ENCODE measurements at regions not wholly inside any gene's neighbourhood (a gene's known extent, or its start where the extent isn't known, plus 50 kb on each side); places are given as distances from the start of the nearest gene placed in this dataset.
"Not testable (repeated sequence)": the region's sequence is repeated elsewhere in the genome, so short reads cannot be mapped to it uniquely, and the experiment has no call there.

DNA sequence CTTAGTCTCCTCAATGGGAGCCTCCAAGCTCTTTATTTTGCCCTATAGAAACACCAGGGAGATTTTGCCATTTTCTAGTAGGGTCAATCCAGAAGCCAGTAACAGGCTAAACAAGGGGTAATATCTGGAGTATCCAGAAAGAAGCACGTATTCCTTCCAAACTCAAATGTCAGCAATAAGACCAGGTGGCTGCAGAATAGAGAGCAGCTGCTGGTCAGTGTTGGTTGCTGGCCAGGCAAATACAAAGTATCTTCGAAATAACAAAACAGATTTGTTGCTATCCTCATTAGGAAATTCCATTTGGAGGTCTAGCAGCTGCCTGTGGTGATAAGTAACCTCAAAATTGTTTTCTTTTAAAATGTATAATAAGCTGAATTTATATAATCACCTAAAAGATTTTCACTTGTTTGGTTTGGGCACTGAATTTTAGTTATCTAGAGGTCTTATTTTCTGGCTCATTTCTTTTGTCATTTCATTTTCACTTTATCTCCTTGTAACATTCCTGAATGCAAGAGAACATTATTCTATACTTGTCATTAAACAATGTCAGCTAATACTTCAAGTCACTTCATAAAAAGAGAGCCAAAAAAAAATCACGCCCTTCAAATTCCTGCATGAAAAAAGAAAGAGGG, 320.6 kb downstream of the DTHD1 start:
- DNase-seq (ENCODE audit: low spot score): no peak

DNA sequence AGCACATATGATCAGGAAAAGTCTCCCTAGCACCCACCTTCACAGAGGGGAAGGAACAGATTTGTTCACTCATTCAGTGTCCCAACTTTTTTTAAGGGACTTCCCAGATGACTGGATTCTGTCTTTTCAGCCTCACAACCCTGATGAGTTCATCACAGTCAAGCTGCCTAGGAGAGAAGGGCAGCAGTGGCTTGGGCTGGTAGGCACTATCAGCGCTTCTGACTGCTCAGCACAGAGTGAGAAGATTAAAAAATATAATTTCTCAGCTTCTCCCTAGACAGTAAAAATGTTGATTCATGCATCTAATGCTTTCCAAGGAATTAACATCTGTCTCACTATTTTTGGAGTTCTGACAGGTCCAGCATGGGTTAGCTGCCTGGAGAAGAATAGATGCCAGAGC, 328.2 kb downstream of the DTHD1 start:
- no peak for DNase-seq (ENCODE audit: low spot score)

DNA sequence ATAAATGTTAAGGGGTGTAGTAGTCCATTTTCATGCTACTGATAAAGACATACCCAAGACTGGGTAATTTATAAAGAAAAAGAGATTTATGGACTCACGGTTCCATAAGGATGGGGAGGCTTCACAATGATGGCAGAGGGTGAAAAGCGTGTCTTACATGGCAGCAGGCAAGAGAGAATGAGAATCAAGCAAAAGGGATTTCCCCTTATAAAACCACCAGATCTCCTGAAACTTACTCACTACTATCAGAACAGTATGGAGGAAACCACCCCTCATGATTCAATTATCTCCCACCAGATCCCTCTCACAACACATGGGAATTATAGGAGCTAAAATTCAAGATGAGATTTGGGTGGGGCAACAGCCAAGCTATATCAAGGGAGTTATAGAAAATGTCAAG, 329.2 kb downstream of the DTHD1 start:
- no peak for DNase-seq (ENCODE audit: low spot score)

DNA sequence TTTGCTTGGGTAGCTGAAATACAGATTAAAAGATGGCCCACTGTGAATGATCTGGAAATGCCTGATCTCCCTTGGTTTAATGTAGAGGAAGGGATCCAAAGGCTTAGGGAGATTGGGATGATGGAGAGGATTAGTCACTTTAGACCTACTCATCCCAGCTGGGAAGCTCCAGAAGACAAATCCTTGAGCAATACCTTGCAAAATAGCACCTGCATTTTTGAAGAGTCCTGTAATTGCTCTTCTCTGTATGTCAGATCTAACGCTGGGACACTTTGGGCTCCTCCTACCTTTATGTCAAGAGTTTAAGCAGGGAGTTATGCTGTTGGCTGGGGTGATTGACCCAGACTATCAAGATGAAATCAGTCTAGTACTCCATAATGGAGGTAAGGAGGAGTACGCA, 331.7 kb downstream of the DTHD1 start:
- not testable (repeated sequence) for DNase-seq (ENCODE audit: low spot score)

DNA sequence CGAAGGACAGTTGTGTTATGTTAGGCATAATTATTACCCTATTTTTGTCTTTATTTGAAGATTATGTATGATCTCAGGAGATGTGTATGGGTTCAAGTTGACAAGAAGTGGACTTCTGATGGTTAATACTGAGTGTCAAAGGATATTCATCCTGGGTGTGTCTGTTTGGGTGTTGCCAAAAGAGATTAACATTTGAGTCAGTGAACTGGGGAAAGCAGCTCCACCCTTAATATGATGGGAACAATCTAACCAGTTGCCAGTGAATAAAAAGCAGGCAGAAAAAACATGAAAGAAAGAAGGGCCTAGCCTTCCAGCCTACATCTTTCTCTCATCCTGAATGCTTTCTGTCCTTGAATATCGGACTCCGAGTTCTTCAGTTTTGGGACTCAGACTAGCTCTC, 332.6 kb downstream of the DTHD1 start:
- no peak for DNase-seq (ENCODE audit: low spot score)

DNA sequence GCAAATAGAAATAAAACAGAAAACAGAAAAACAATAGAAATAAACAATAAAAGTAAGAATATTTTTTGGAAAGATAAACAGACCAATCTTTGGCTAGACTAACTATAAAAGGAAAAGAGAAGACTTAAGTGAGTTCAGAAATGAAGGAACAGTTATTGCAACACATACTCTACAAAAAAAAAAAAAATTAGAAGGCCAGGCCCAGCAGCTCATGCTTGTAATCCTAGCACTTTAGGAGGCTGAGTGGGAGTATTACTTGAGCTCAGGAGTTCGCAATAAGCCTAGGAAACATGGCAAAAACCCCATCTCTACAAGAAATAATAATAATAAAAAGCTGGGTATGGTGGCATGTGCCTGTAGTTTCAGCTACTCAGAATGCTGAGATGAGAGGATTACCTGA, 336.7 kb downstream of the DTHD1 start:
- no peak for DNase-seq (ENCODE audit: low spot score)

DNA sequence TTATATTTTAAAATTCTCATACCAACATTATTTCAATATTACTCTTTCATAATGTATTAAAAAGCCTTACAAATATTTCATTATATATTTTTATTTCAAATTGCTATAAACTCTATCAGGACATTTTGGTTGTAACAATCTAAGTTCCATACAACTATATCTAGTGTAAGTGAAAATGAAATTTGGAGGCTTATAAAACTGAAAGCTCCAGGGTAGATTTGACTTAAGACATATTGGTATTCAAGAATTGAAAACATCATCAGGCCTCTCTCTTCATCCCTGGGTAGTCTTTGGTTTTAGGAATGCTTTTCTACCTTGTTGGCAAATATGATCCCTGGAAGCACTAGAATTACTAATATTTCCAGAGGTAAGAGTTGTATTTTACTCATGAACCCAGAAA, 342.6 kb downstream of the DTHD1 start:
- DNase-seq (ENCODE audit: low spot score): no peak

DNA sequence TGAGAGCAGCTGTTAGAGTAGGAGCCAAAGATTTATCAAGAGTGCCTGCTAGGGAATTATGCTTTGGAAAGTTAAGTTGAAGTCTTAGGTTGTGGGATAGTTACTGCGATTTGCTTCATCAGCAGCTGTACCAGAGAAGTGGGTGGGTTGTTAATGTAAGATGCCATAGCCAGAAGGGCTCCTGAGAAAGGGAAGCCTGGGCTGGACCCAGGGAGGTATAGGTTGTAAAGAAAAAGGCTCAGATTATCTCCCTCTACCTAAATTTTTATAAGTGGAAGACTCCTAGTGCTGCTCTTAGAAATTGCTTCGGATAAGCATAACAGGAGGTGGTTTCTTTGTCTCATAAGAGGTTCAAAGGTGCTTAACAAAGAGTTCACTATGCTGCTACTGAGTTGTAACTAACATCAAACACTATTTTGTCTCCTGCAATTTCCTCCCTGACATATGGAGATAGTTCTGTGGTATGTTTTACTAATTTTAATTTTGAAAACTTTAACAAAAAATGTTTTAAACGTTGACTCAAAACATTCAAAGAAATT, 356.9 kb downstream of the DTHD1 start:
- DNase-seq (ENCODE audit: low spot score): no peak

DNA sequence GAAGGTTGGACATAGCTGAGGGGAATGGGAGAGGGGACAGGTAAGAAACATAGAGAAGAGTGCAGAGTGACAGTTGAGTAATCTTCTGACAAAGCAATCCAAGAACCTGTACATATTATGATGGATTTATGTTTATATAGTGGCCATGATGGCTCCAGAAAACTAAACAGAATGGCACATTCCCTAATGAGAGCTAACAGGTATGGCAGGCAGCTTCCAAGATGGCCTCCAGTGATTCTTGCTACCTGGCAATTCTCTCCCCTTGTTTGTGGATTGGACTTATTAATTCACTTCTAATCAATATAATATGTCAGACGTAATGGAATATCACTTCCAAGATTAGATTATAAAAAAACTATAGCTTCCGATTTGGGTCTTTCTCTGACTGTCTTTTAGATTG, 359.5 kb downstream of the DTHD1 start:
- no peak for DNase-seq (ENCODE audit: low spot score)

DNA sequence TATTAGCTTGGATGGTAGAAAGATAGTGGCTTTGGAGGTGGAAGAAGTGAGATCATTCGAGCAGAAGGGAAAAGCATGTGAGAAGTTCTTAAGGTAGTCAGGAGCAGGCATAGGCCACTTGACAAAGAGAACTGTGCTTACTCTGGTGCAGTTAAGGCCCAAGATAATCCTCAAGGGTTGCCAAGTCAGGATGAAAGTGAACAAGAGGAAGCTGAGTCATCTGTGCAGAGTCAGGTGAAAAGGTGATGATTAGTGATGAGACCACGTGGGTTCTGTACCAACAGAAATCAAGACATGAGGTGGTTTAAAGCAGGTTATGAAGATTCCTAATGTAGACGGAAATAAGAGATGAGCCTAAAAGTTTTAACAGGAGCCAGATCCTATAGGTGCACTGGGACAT, 369.8 kb downstream of the DTHD1 start:
- no peak for DNase-seq (ENCODE audit: low spot score)

DNA sequence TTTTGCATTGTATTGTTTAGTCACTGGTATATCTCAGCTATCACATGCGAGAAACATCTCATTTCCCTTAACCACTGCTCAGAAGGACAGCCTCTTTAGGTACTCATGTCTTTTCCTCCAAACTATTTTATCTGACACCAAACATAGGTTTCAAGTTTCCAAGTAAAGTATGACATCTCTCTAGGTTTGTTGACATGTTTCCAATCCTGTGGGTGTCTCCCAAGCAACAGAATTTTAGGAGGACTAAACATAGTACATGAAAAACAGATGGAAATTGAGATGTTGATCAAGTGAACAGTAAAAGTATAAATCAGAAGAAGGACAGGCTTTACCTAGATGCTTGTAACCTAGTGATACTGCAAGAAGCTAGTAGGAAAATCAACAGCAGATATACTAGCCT, 371.4 kb downstream of the DTHD1 start:
- DNase-seq (ENCODE audit: low spot score): no peak

DNA sequence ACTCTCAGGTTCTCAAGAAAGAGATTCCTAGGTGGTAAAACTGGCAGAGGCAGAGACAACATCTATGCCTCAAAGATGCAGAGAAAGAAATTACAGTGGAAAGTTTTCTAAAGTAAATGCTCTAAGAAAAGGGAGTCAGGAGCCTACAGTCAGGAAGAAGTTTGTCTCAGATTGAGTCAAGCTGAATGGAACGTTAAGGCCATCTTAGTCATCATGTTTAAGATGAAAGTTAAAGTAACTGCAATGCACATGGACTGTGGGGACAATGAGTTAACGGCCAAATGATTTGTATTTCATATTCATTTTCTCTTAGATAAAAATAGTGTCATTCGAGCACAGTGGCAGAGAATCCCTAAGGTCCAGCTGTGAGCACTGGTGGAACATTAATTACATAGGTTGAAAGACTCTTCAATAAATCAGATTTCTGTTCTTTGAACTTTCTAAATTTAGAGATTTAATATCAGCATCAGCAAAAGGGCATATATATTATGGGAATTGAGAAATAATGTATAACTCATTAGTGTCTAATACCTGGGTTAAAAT, 384.6 kb downstream of the DTHD1 start:
- no peak for DNase-seq (ENCODE audit: low spot score)

DNA sequence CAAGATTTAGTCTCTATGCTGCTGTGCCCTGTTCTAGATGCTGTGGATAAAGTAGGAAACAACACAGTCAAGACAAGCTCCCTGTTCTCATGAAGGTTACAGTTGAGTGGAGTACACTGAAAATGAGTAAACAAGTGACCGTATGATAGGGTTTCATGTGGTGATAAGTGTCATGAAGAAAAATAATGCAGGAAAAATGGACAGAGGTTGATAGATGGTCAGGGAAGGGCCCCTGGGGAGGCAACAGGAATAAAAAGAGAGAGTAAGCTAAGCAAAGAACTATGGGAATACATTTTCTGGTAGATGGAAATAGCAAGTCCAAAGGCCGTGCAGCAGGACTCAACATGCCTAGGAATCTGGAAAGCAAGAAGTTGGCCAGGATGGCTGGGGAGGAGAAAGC, 394.0 kb downstream of the DTHD1 start:
- no peak for DNase-seq (ENCODE audit: low spot score)

DNA sequence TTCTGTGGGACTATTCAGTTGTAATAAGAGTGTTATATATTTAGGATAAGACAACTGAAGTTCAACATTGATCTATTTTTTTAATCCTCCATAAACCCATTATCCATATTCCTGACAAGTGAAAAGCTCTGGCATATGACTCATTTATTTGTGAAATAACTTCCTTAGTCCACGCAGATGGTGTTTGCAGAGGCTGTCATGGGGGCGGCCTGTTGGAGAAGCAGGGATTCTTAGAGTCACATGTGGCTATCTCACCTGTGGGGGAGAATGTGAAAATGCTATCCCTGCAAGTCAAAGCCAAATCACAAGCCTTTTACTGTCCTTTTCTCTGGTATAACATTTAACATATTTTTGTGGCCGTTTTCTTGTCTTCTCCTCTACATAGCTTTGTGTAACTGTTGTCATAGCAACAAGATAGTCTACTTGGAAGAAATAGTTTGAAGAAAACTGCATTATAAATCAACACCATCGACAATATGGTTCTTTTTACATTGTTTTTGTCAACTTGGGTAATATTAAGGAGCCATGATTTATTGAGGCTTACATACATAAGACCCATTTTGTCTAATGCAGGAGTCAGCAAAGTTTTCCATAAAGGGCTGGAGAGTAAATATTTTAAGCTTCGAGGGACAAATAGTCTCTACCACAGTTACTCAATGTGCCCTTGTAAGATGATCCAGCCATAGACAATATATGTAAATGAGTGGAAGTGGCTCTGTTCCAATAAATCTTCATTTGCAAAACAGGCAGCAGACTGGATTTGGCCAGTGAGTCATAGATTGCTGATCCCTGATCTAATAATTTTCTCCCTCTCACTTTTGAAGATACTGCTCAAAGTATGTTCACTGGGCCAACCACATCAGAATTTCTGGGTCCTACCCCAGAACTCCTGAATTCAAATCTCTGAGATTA, 395.0 kb downstream of the DTHD1 start:
- no peak for DNase-seq (ENCODE audit: low spot score)

DNA sequence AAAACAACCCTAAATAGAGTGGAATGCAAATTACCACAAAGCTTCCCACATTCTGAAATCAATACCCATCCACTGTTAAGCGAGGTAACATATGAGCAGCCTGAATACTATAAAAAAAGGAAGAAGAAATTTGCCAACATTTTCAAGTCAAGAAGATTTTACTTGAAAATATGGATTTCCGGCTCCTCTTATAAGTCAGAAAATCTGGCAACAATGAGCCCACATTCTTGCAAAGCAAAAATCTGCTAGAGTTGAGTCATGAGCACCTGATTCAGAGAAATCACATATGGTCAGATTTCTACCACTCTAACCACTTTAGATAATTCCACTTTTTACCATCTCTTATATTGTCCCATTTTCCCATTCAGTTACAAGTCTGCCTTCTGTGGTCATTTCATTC, 395.7 kb downstream of the DTHD1 start:
- DNase-seq (ENCODE audit: low spot score): no peak

DNA sequence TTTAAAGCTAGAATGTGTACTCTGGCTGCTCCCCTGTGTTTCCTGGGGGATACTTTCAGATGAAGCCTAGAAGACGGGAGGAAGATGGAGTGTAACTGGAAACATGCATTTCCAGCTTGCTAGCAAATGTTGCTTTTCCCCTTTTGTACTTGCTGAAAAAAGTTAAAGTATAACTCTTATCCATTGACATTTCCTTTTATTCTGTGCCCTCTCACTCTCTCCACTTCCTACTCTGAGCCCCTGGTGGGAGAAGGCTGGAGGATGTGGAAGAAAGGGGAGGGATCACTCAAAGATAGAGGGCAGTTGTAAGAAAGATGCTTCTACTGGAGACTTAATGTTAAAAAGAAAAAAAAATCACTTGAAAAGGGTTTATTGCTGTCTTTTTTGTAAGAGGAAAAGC, 396.5 kb downstream of the DTHD1 start:
- DNase-seq (ENCODE audit: low spot score): no peak

DNA sequence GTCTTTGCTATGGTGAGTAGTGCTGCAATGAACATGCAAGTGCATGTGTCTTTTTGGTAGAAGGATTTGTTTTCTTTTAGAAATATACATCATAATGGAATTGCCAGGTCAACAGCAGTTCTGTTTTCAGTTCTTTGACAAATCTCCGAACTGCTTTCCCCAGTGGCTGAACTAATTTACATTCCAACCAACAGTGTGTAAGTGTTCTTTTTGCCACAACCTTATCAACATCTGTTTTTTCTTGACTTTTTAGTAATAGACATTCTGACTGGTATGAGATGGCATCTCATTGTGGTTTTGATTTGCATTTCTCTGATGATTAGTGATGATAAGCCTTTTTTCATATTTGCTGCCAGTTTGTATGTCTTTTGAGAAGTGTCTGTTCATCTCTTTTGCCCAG, 406.3 kb downstream of the DTHD1 start:
- no peak for DNase-seq (ENCODE audit: low spot score)

DNA sequence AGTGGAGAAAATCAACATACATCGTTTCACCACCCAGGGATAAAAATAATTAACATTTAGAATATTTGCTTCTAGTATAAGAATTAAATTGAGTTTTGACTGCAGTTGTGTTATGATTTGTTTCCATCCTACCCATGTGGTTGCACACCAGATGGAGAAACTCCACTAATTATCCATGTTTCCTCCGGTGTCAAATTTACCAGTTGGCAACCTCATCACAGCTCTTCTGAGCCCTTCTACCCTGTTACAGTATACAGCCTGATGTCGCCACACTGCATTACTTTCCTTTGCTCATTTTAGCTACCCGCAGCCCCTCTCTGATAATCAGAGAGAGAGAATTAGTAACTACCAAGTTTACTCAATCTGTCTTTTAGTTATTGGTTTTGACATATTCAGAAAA, 411.2 kb downstream of the DTHD1 start:
- no peak for DNase-seq (ENCODE audit: low spot score)

DNA sequence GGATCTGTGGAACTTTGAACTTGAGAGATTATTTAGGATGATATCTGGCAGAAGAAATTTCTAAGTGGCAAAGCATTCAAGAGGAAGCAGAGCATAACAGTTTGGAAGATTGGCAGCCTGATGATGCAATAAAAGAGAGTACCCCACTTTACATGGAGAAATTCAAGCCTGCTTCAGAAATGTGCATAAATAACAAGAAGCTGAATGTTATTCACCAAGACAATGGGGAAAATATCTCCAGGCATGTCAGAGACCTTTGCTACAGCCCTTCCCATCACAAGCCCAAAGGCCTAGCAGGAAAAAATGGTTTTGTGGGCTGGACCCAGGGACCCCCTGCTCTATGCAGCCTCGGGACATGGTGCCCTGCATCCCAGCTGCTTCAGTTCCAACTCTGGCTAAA, 420.8 kb downstream of the DTHD1 start:
- DNase-seq (ENCODE audit: low spot score): no peak

DNA sequence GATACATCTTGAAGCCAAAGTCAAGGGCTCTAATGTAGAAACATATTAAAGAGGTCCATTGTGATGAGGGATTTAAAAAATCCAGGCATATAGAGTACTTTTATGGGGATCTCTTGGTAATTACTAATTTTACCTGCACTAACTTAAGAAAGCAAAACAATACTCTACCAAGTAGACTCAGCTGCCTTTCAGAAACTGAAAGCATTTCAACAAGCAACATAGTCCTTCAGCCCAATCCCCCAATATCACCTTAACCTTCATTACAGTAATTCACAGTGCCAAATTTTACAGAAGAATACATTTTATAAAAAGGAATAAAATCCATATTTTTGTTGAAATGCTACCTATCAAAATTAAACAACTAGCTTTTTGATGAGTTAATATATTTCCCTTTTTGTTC, 422.9 kb downstream of the DTHD1 start:
- DNase-seq (ENCODE audit: low spot score): no peak

DNA sequence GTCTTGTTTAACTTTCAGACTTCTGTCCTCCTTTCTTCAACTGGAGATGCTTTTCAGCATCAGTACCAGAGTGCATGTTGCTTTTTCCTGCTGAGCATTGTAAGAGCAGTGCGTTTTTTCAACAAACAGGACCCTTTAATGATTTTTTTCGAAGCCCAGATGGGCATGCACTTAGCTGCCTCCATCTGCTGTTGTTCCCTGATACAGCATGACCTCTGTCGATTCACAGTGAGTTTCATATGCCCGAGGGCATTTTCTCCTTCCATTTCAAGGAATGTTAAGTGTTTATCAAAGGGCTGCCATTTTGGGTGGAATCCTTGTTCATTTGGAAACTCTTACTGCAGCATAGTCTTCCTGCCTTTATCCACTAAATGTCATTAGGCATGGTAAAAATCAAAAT, 428.6 kb downstream of the DTHD1 start:
- no peak for DNase-seq (ENCODE audit: low spot score)

DNA sequence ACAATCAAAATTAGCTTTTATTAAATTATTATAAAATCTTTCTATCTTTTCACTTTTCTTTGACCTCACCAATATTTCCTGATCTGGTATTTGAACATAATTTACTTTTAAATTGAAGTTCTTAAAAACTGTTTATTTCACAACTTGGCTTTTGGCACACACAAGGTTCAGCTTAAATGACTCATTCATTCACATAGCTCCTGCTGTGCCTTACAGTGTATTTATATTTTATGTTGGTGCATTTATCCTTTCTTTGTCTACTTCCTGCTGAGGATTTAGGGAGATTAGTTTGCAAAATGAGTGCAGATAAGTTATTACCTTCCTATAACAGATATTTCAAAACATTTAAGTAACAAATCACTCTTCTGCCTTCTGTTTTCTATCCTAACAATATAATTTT, 430.6 kb downstream of the DTHD1 start:
- no peak for DNase-seq (ENCODE audit: low spot score)

DNA sequence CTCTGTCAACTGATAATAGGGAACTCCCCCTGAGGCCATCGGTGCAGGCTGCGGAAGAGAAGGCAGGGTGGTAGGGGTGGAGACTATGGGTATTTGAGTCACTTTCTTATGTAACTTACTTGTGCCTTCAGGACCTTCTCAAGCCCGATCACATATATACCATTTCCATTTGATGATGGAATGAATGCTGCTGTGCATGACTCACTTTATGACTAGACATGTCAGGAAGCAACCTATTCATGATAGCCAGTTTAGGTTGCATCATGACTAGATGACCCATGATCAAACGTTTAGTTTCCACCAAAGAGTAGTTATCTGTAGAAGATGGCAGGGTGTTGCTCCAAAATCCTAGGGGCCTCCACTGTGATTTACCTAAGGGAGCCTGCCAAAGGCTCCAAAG, 435.5 kb downstream of the DTHD1 start:
- DNase-seq (ENCODE audit: low spot score): no peak

Measured in HuH-7 (cell line).